Glomerular visceral epithelial cell (primary cell): ENCODE measurements at regions not wholly inside any gene's neighbourhood (a gene's known extent, or its start where the extent isn't known, plus 50 kb on each side); places are given as distances from the start of the nearest gene placed in this dataset.
"Not testable (repeated sequence)": the region's sequence is repeated elsewhere in the genome, so short reads cannot be mapped to it uniquely, and the experiment has no call there.

Experiments used
- DNase-seq: peaks from one replicate; pipeline ENCODE4 v3.0.0-alpha.2; 2016; ENCODE audit errors: extremely low spot score

- no peak for DNase-seq
These were observed 56.3 kb upstream of the PRDM9 start for GRCh38 chr5:23451156-23451555.

- no peak for DNase-seq
These were observed 57.2 kb upstream of the PRDM9 start for GRCh38 chr5:23450187-23450586.

GRCh38 chr5:23448627-23449026 lies 58.8 kb upstream of the PRDM9 start:
- no peak for DNase-seq

- DNase-seq = no peak
These were observed 61.0 kb upstream of the PRDM9 start for GRCh38 chr5:23446424-23446823.

GRCh38 chr5:23445573-23445972 lies 61.8 kb upstream of the PRDM9 start:
- DNase-seq = no peak

- DNase-seq = no peak
These were observed 66.7 kb upstream of the PRDM9 start for GRCh38 chr5:23440703-23441102.

- DNase-seq = no peak
These were observed 70.4 kb upstream of the PRDM9 start for GRCh38 chr5:23437011-23437410.

GRCh38 chr5:23433534-23434315 lies 73.7 kb upstream of the PRDM9 start:
- DNase-seq = no peak

- DNase-seq = no peak
These were observed 78.7 kb upstream of the PRDM9 start for GRCh38 chr5:23428705-23429104.

- not testable (repeated sequence) for DNase-seq
These were observed 87.2 kb upstream of the PRDM9 start for GRCh38 chr5:23420214-23420613.

GRCh38 chr5:23419115-23419514 lies 88.3 kb upstream of the PRDM9 start:
- DNase-seq = no peak

GRCh38 chr5:23412515-23412914 lies 94.9 kb upstream of the PRDM9 start:
- DNase-seq = no peak

- no peak for DNase-seq
These were observed 95.4 kb upstream of the PRDM9 start for GRCh38 chr5:23411994-23412393.

GRCh38 chr5:23411200-23411599 lies 96.2 kb upstream of the PRDM9 start:
- no peak for DNase-seq

GRCh38 chr5:23410775-23411174 lies 96.6 kb upstream of the PRDM9 start:
- DNase-seq = not testable (repeated sequence)

GRCh38 chr5:23405316-23406068 lies 101.9 kb upstream of the PRDM9 start:
- DNase-seq = no peak

GRCh38 chr5:23402585-23402984 lies 104.8 kb upstream of the PRDM9 start:
- no peak for DNase-seq

- DNase-seq = no peak
These were observed 106.5 kb upstream of the PRDM9 start for GRCh38 chr5:23400951-23401350.

- no peak for DNase-seq
These were observed 111.1 kb upstream of the PRDM9 start for GRCh38 chr5:23396346-23396745.

- DNase-seq = no peak
These were observed 117.9 kb upstream of the PRDM9 start for GRCh38 chr5:23389291-23390101.

GRCh38 chr5:23385036-23385435 lies 122.4 kb upstream of the PRDM9 start:
- DNase-seq = no peak

GRCh38 chr5:23372177-23372576 lies 135.2 kb upstream of the PRDM9 start:
- DNase-seq = no peak
